ENCODE measurements at regions not wholly inside any gene's neighbourhood (a gene's known extent, or its start where the extent isn't known, plus 50 kb on each side); places are given as distances from the start of the nearest gene placed in this dataset.

- DNase-seq (ENCODE audit: low read depth): no peak
Measured at GRCh38 chr18:47543080-47543479, 291.6 kb upstream of the SKOR2 start.

- DNase-seq (ENCODE audit: low read depth): no peak
Measured at GRCh38 chr18:47542551-47542950, 291.1 kb upstream of the SKOR2 start.

- no peak for DNase-seq (ENCODE audit: low read depth)
Measured at GRCh38 chr18:47531717-47532116, 280.3 kb upstream of the SKOR2 start.

GRCh38 chr18:47530695-47531094 is 279.2 kb upstream of the SKOR2 start:
- no peak for DNase-seq (ENCODE audit: low read depth)

GRCh38 chr18:47528343-47528742 is 276.9 kb upstream of the SKOR2 start:
- DNase-seq (ENCODE audit: low read depth): no peak

GRCh38 chr18:47526147-47526546 is 274.7 kb upstream of the SKOR2 start:
- no peak for DNase-seq (ENCODE audit: low read depth)

GRCh38 chr18:47522359-47522758 is 270.9 kb upstream of the SKOR2 start:
- no peak for DNase-seq (ENCODE audit: low read depth)

GRCh38 chr18:47520263-47520662 is 268.8 kb upstream of the SKOR2 start:
- DNase-seq (ENCODE audit: low read depth): no peak

GRCh38 chr18:47519706-47520105 is 268.2 kb upstream of the SKOR2 start:
- no peak for DNase-seq (ENCODE audit: low read depth)

- DNase-seq (ENCODE audit: low read depth): no peak
Measured at GRCh38 chr18:47519277-47519676, 267.8 kb upstream of the SKOR2 start.

GRCh38 chr18:47513614-47514013 is 262.2 kb upstream of the SKOR2 start:
- no peak for DNase-seq (ENCODE audit: low read depth)

- DNase-seq (ENCODE audit: low read depth): no peak
Measured at GRCh38 chr18:47512726-47513435, 261.4 kb upstream of the SKOR2 start.

- no peak for DNase-seq (ENCODE audit: low read depth)
Measured at GRCh38 chr18:47512056-47512455, 260.6 kb upstream of the SKOR2 start.

- DNase-seq (ENCODE audit: low read depth): no peak
Measured at GRCh38 chr18:47510831-47511230, 259.4 kb upstream of the SKOR2 start.

- no peak for DNase-seq (ENCODE audit: low read depth)
Measured at GRCh38 chr18:47507651-47508050, 256.2 kb upstream of the SKOR2 start.

- no peak for DNase-seq (ENCODE audit: low read depth)
Measured at GRCh38 chr18:47506897-47507296, 255.4 kb upstream of the SKOR2 start.

GRCh38 chr18:47501946-47502345 is 250.5 kb upstream of the SKOR2 start:
- no peak for DNase-seq (ENCODE audit: low read depth)

- DNase-seq (ENCODE audit: low read depth): no peak
Measured at GRCh38 chr18:47500930-47501329, 249.5 kb upstream of the SKOR2 start.

- DNase-seq (ENCODE audit: low read depth): no peak
Measured at GRCh38 chr18:47492691-47493090, 241.2 kb upstream of the SKOR2 start.

- no peak for DNase-seq (ENCODE audit: low read depth)
Measured at GRCh38 chr18:47490882-47491281, 239.4 kb upstream of the SKOR2 start.

GRCh38 chr18:47485221-47485797 is 233.8 kb upstream of the SKOR2 start:
- DNase-seq (ENCODE audit: low read depth): no peak

- DNase-seq (ENCODE audit: low read depth): no peak
Measured at GRCh38 chr18:47484068-47484467, 232.6 kb upstream of the SKOR2 start.

GRCh38 chr18:47480166-47480565 is 228.7 kb upstream of the SKOR2 start:
- DNase-seq (ENCODE audit: low read depth): no peak

- no peak for DNase-seq (ENCODE audit: low read depth)
Measured at GRCh38 chr18:47471784-47472183, 220.3 kb upstream of the SKOR2 start.

Data from stimulated activated CD8-positive, alpha-beta memory T cell treated with anti-CD3 and anti-CD28 coated beads, Interleukin-15, amount 100 ng/mL, for 24 hours (primary cell).